H1 (cell line): ENCODE measurements at regions not wholly inside any gene's neighbourhood (a gene's known extent, or its start where the extent isn't known, plus 50 kb on each side); places are given as distances from the start of the nearest gene placed in this dataset.

Source experiments
- CTCF ChIA-PET: fragments of 300-600 bp; sonication (Branson Sonifier 250); formaldehyde crosslinking; loops from one replicate; lab custom pipeline; 2021; ENCODE audit not compliant: partially characterized antibody; lab: Charles Lee
- POLR2A ChIA-PET: fragments of 300-600 bp; sonication (Branson Sonifier 250); formaldehyde crosslinking; loops from one replicate; lab custom pipeline; 2021; ENCODE audit warnings: inconsistent platforms; ENCODE audit not compliant: partially characterized antibody; lab: Charles Lee
- DNase-seq, 2 experiments: peaks; one replicate each; pipeline versions ENCODE4 v3.0.0 to v3.0.0-alpha.2; 2010 to 2022; ENCODE audit warnings: low spot score in 2 of 2, low read depth in 1 of 2, mixed read lengths in 1 of 2
- FAIRE-seq: peaks from 2 replicates; lab custom pipeline; 2011; peaks lifted over from hg19 to GRCh38; lab: Jason Lieb, UNC
- H2AFZ ChIP-seq: 2 replicates; pipeline ENCODE4 v1.8.1; 2012; ENCODE audit warnings: low read length, inconsistent platforms
- H2AK5ac ChIP-seq: 2 replicates; pipeline ENCODE4 v1.6.1; 2013; ENCODE audit warnings: low read depth, low read length
- H2BK120ac ChIP-seq: replicated peaks from 2 replicates; pipeline ENCODE3; 2013; ENCODE audit warnings: low read depth, low read length, inconsistent platforms
- H2BK12ac ChIP-seq: 2 replicates; pipeline ENCODE4 v1.6.1; 2013; ENCODE audit warnings: low read depth, low read length
- H2BK15ac ChIP-seq: 2 replicates; pipeline ENCODE4 v1.6.1; 2013; ENCODE audit warnings: low read length
- H2BK20ac ChIP-seq: 2 replicates; pipeline ENCODE4 v1.6.1; 2013; ENCODE audit warnings: low read length
- H2BK5ac ChIP-seq: 2 replicates; pipeline ENCODE4 v1.6.1; 2013; ENCODE audit warnings: low read depth, low read length
- H3K14ac ChIP-seq: 2 replicates; pipeline ENCODE4 v1.6.1; 2013; ENCODE audit warnings: inconsistent platforms; ENCODE audit not compliant: insufficient read length
- H3K18ac ChIP-seq: 2 replicates; pipeline ENCODE4 v1.6.1; 2013; ENCODE audit warnings: low read length; ENCODE audit errors: extremely low read depth
- H3K23ac ChIP-seq: 2 replicates; pipeline ENCODE4 v1.6.1; 2013; ENCODE audit warnings: inconsistent platforms; ENCODE audit not compliant: insufficient read length
- H3K23me2 ChIP-seq: 2 replicates; pipeline ENCODE4 v1.6.1; 2013; ENCODE audit warnings: low read depth, low read length
- H3K27ac ChIP-seq: 2 replicates; pipeline ENCODE4 v1.6.1; 2011; ENCODE audit warnings: low read depth, low read length, inconsistent platforms
- H3K27me3 ChIP-seq, 4 experiments: replicated peaks in 1 of 4; 1 replicate in 1 of 4; 2 replicates in 3 of 4; pipeline versions ENCODE4 v1.6.1 to v1.8.1; 2011 to 2013; ENCODE audit warnings: low read length in 3 of 4, mild to moderate bottlenecking in 3 of 4, inconsistent platforms in 2 of 4, mixed read lengths in 2 of 4, moderate library complexity in 1 of 4; ENCODE audit not compliant: control insufficient read depth in 3 of 4, insufficient read depth in 3 of 4; ENCODE audit errors: extremely low read depth in 1 of 4
- H3K36me3 ChIP-seq, 4 experiments: 2 replicates each; pipeline versions ENCODE4 v1.6.1 to v1.8.1; 2011 to 2013; ENCODE audit warnings: mild to moderate bottlenecking in 4 of 4, low read length in 3 of 4, moderate library complexity in 2 of 4, control low read depth in 1 of 4, inconsistent platforms in 1 of 4; ENCODE audit not compliant: insufficient read depth in 4 of 4, control insufficient read depth in 2 of 4
- H3K4ac ChIP-seq: replicated peaks from 2 replicates; pipeline ENCODE3; 2013; ENCODE audit warnings: low read length, low read depth, mixed read lengths, inconsistent platforms; ENCODE audit not compliant: insufficient read length
- H3K4me1 ChIP-seq, 4 experiments: replicated peaks in 1 of 4; 1 replicate in 1 of 4; 2 replicates in 3 of 4; pipeline versions ENCODE4 v1.6.1 to v1.8.1; 2011 to 2013; ENCODE audit warnings: low read length in 3 of 4, inconsistent platforms in 2 of 4, mixed read lengths in 1 of 4; ENCODE audit not compliant: insufficient read depth in 4 of 4, control insufficient read depth in 3 of 4
- H3K4me2 ChIP-seq, 2 experiments: 2 replicates each; pipeline versions ENCODE4 v1.6.1 to v1.8.1; 2011 to 2013; ENCODE audit warnings: low read depth in 2 of 2, low read length in 2 of 2, control low read depth in 1 of 2, inconsistent platforms in 1 of 2, mild to moderate bottlenecking in 1 of 2; ENCODE audit not compliant: insufficient read depth in 1 of 2
- H3K4me3 ChIP-seq, 4 experiments: fragments of 200-600, 300-600 bp in 1 of 4; sonication (generic), shearing (Covaris generic), sonication (Bioruptor Twin) in 1 of 4; 2 replicates each; pipeline versions ENCODE4 v1.5.1 to v1.8.1; 2011 to 2016; ENCODE audit warnings: low read length in 4 of 4, low read depth in 3 of 4, control low read depth in 2 of 4, inconsistent platforms in 2 of 4, mild to moderate bottlenecking in 2 of 4, mixed read lengths in 1 of 4, moderate library complexity in 1 of 4; ENCODE audit not compliant: insufficient read depth in 2 of 4; ENCODE audit errors: extremely low read depth in 1 of 4
- H3K56ac ChIP-seq: replicated peaks from 2 replicates; pipeline ENCODE3; 2013; ENCODE audit warnings: low read depth, mild to moderate bottlenecking, mixed read lengths, low read length, inconsistent platforms; ENCODE audit not compliant: insufficient read length
- H3K79me1 ChIP-seq: 2 replicates; pipeline ENCODE4 v1.6.1; 2013; ENCODE audit warnings: low read depth, low read length, control low read depth
- H3K79me2 ChIP-seq, 2 experiments: 2 replicates each; pipeline versions ENCODE4 v1.6.1 to v1.8.1; 2012 to 2013; ENCODE audit warnings: low read length in 2 of 2, mild to moderate bottlenecking in 2 of 2, inconsistent platforms in 1 of 2; ENCODE audit not compliant: insufficient read depth in 2 of 2, control insufficient read depth in 1 of 2
- H3K9ac ChIP-seq, 4 experiments: replicated peaks in 1 of 4; 1 replicate in 1 of 4; 2 replicates in 3 of 4; pipeline versions ENCODE4 v1.6.1 to v1.8.1; 2011 to 2013; ENCODE audit warnings: low read depth in 3 of 4, low read length in 3 of 4, control low read depth in 2 of 4, mild to moderate bottlenecking in 2 of 4, moderate library complexity in 2 of 4, inconsistent platforms in 1 of 4; ENCODE audit errors: extremely low read depth in 1 of 4
- H3K9me3 ChIP-seq, 2 experiments: 2 replicates each; pipeline versions ENCODE4 v1.6.1 to v1.8.1; 2012 to 2013; ENCODE audit warnings: mild to moderate bottlenecking in 2 of 2, moderate library complexity in 2 of 2, control low read depth in 1 of 2, inconsistent platforms in 1 of 2, low read depth in 1 of 2, low read length in 1 of 2, mixed read lengths in 1 of 2; ENCODE audit not compliant: insufficient read depth in 2 of 2
- H4K20me1 ChIP-seq, 2 experiments: replicated peaks in 1 of 2; 2 replicates each; pipeline versions ENCODE3 to v1.8.1; 2011 to 2013; ENCODE audit warnings: inconsistent platforms in 2 of 2, low read length in 2 of 2, mild to moderate bottlenecking in 1 of 2; ENCODE audit not compliant: insufficient read depth in 2 of 2, control insufficient read depth in 1 of 2
- H4K5ac ChIP-seq: 2 replicates; pipeline ENCODE4 v1.6.1; 2013; ENCODE audit warnings: low read length, low read depth, mixed read lengths, inconsistent platforms; ENCODE audit not compliant: insufficient read length
- H4K8ac ChIP-seq: 2 replicates; pipeline ENCODE4 v1.8.0; 2013; ENCODE audit warnings: mild to moderate bottlenecking, moderate library complexity, low read length, inconsistent platforms; ENCODE audit not compliant: insufficient read depth; ENCODE audit errors: extremely low read depth
- H4K91ac ChIP-seq: replicated peaks from 2 replicates; pipeline ENCODE3; 2013; ENCODE audit warnings: low read length, mixed read lengths, inconsistent platforms; ENCODE audit not compliant: insufficient read length
- BACH1 ChIP-seq: IDR thresholded peaks from 2 replicates; pipeline ENCODE4 v1.6.1; 2012; ENCODE audit warnings: low read length, improper control_type of control experiment
- CTBP2 ChIP-seq: IDR thresholded peaks from 2 replicates; pipeline ENCODE4 v1.7.0; 2011; ENCODE audit warnings: borderline replicate concordance, mild to moderate bottlenecking, moderate library complexity, mixed read lengths, low read length; ENCODE audit not compliant: insufficient read depth, insufficient read length
- EP300 ChIP-seq, 2 experiments: IDR thresholded peaks; 1 replicate in 1 of 2; 2 replicates in 1 of 2; pipeline ENCODE4 v1.6.1; 2011 to 2012; ENCODE audit warnings: low read depth in 2 of 2, low read length in 2 of 2, mild to moderate bottlenecking in 2 of 2, borderline replicate concordance in 1 of 2, inconsistent platforms in 1 of 2, moderate library complexity in 1 of 2
- POLR2A ChIP-seq, 2 experiments: IDR thresholded peaks; 1 replicate in 1 of 2; 2 replicates in 1 of 2; pipeline ENCODE4 v1.6.1; 2011; ENCODE audit warnings: low read depth in 2 of 2, low read length in 2 of 2, mild to moderate bottlenecking in 2 of 2; ENCODE audit errors: control extremely low read depth in 1 of 2
- SIN3A ChIP-seq, 2 experiments: IDR thresholded peaks in 1 of 2; conservative IDR thresholded peaks in 1 of 2; 2 replicates each; pipeline ENCODE4 v1.6.1; 2011 to 2012; ENCODE audit warnings: low read length in 2 of 2, improper control_type of control experiment in 1 of 2, low read depth in 1 of 2, mild to moderate bottlenecking in 1 of 2
- SIX5 ChIP-seq: IDR thresholded peaks from 2 replicates; pipeline ENCODE4 v1.6.1; 2011; ENCODE audit warnings: mild to moderate bottlenecking, low read depth, low read length
- SRF ChIP-seq: IDR thresholded peaks from 2 replicates; pipeline ENCODE4 v1.6.1; 2011; ENCODE audit warnings: mild to moderate bottlenecking, low read depth, low read length, moderate library complexity
- WGBS, 2 experiments: shearing (Covaris generic) in 1 of 2; methylation state at CpG; one replicate each; pipeline versions ENCODE4 v1.1.6 to v1.1.7; 2013 to 2015; ENCODE audit warnings: low lambda C conversion rate in 2 of 2, mixed read lengths in 2 of 2, inconsistent platforms in 1 of 2, low coverage in 1 of 2, missing lambda C conversion rate in 1 of 2; ENCODE audit not compliant: insufficient replicate concordance in 2 of 2, insufficient coverage in 1 of 2, insufficient read length in 1 of 2; ENCODE audit errors: extremely low coverage in 1 of 2, missing lambda C conversion rate in 1 of 2; 5-methylcytosine and 5-hydroxymethylcytosine counted together

- H2BK20ac ChIP-seq, result no peak overlapping the region
- peaks cover 0 to 1% of the 10 kb centered on the region in 2 experiments for H4K20me1 ChIP-seq
- no peak overlapping the region for H2BK15ac ChIP-seq
- no peak overlapping the region for H3K27ac ChIP-seq
- H2AK5ac ChIP-seq, result no peak overlapping the region
- no peak for DNase-seq
- H2BK5ac ChIP-seq, result no peak overlapping the region
- no peak overlapping the region for H2BK120ac ChIP-seq
- no peak overlapping the region for H2AFZ ChIP-seq
- no peaks in the 10 kb centered on the region for H3K4me1 ChIP-seq
- 68% methylated on average over 1 of the region's 1 CpG; no CpG with 5 or more reads in 1 of the 2 experiments for WGBS, 2 experiments
- H3K36me3 ChIP-seq, result no peaks in the 10 kb centered on the region
- no peak overlapping the region for H3K9ac ChIP-seq
- CTCF ChIA-PET, result no interaction called here
- POLR2A ChIA-PET, result no interaction called here
- H4K5ac ChIP-seq, result no peak overlapping the region
- no peak overlapping the region for H2BK12ac ChIP-seq
- H3K27me3 ChIP-seq, result no peaks in the 10 kb centered on the region
- no peak overlapping the region for H3K4me3 ChIP-seq
- no peaks in the 10 kb centered on the region for H3K23me2 ChIP-seq
- no peak for FAIRE-seq
- no peaks in the 10 kb centered on the region for H3K79me2 ChIP-seq
- no peaks in the 10 kb centered on the region for H3K9me3 ChIP-seq
- H4K91ac ChIP-seq, result no peak overlapping the region
- no peak overlapping the region for H3K23ac ChIP-seq
- no peak overlapping the region for H3K56ac ChIP-seq
- H3K4me2 ChIP-seq, result no peak overlapping the region
- no peaks in the 10 kb centered on the region for H3K79me1 ChIP-seq
- no peak overlapping the region for H3K4ac ChIP-seq
- TF ChIP-seq EP300 (IDR thresholded peaks at IDR 0.05; ENCODE audit: borderline replicate concordance in 1 of 2, low read depth in 2 of 2, low read length in 2 of 2) (no peak), CTBP2 (no peak), POLR2A (IDR thresholded peaks at IDR 0.05; ENCODE audit: control extremely low read depth in 1 of 2, low read depth in 2 of 2, low read length in 2 of 2) (no peak), SIX5 (no peak), SRF (no peak), BACH1 (no peak), SIN3A (conservative IDR thresholded peaks at IDR 0.05 in 1 of 2, IDR thresholded peaks at IDR 0.05 in 1 of 2; ENCODE audit: low read depth in 1 of 2, low read length in 2 of 2) (no peak)
- TF ChIP-seq, all 59 proteins: peak for 0
- Histone ChIP-seq H4K8ac (no peak overlapping the region), H3K14ac (no peak overlapping the region), H3K18ac (no peak overlapping the region)
These were observed 564.7 kb downstream of the BMP2 start for GRCh38 chr20:7332169-7332568.
